ENCODE measurements at regions not wholly inside any gene's neighbourhood (a gene's known extent, or its start where the extent isn't known, plus 50 kb on each side); places are given as distances from the start of the nearest gene placed in this dataset.

DNA sequence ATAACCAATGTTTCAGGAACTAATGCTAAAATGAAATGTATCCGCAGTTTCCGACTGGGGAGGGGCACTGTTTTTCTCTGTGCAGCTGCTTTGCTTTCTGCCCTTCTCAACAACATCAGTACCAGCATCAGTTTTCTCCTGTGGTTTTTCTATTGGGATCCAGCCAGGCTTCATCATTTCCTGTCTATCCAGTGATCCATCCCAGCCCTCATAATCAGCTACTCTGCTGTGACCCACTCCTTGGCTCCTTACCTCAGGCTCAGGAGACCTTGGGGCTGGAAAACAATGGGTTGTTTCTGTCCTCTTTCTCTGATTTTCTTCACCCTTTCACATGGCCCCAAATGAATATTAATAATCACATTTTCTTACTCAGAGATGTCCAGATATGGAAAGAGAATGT is 222.2 kb upstream of the DKK2 start:
- no peaks in the 10 kb centered on the region for H3F3A ChIP-seq (ENCODE audit: insufficient read depth)
- H2AFZ ChIP-seq (ENCODE audit: low read depth, low read length, severe bottlenecking), result no peak overlapping the region
- H3K27ac ChIP-seq (ENCODE audit: low read depth, low read length), result no peak overlapping the region
- TF ChIP-seq, protein P1, sequence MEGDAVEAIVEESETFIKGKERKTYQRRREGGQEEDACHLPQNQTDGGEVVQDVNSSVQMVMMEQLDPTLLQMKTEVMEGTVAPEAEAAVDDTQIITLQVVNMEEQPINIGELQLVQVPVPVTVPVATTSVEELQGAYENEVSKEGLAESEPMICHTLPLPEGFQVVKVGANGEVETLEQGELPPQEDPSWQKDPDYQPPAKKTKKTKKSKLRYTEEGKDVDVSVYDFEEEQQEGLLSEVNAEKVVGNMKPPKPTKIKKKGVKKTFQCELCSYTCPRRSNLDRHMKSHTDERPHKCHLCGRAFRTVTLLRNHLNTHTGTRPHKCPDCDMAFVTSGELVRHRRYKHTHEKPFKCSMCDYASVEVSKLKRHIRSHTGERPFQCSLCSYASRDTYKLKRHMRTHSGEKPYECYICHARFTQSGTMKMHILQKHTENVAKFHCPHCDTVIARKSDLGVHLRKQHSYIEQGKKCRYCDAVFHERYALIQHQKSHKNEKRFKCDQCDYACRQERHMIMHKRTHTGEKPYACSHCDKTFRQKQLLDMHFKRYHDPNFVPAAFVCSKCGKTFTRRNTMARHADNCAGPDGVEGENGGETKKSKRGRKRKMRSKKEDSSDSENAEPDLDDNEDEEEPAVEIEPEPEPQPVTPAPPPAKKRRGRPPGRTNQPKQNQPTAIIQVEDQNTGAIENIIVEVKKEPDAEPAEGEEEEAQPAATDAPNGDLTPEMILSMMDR (IDR thresholded peaks at IDR 0.05; ENCODE audit: insufficient read depth, low read length, poor library complexity, severe bottlenecking), result no peak
- TF ChIP-seq EZH2phosphoT487 (conservative IDR thresholded peaks at IDR 0.05; ENCODE audit: low read length), result no peak
- no peaks in the 10 kb centered on the region for H4K20me1 ChIP-seq (ENCODE audit: low read depth, low read length)
- H3K9me2 ChIP-seq (replicated peaks; ENCODE audit: insufficient read depth, low read length), result no peaks in the 10 kb centered on the region
- no peak overlapping the region for H3K4me2 ChIP-seq (ENCODE audit: low read depth, low read length, poor library complexity, severe bottlenecking)
- no peaks in the 10 kb centered on the region for H3K9me3 ChIP-seq (ENCODE audit: insufficient read depth, low read length)
- no peaks in the 10 kb centered on the region for H3K36me3 ChIP-seq (ENCODE audit: low read length)
- no peaks in the 10 kb centered on the region for H3K79me2 ChIP-seq (ENCODE audit: insufficient read depth, low read length)
- no peaks in the 10 kb centered on the region for H3K27me3 ChIP-seq (ENCODE audit: low read length)
- H3K4me3 ChIP-seq (ENCODE audit: insufficient read depth, low read length, poor library complexity, severe bottlenecking), result no peak overlapping the region
- H3K9ac ChIP-seq (ENCODE audit: low read length), result no peak overlapping the region

GRCh38 chr4:107255596-107255995 is 219.5 kb upstream of the DKK2 start:
- H4K20me1 ChIP-seq (ENCODE audit: low read depth, low read length), result no peaks in the 10 kb centered on the region
- no peak overlapping the region for H3K4me2 ChIP-seq (ENCODE audit: low read depth, low read length, poor library complexity, severe bottlenecking)
- no peak overlapping the region for H2AFZ ChIP-seq (ENCODE audit: low read depth, low read length, severe bottlenecking)
- H3K9ac ChIP-seq (ENCODE audit: low read length), result no peak overlapping the region
- H3K27ac ChIP-seq (ENCODE audit: low read depth, low read length), result no peak overlapping the region
- no peaks in the 10 kb centered on the region for H3K27me3 ChIP-seq (ENCODE audit: low read length)
- H3K9me3 ChIP-seq (ENCODE audit: insufficient read depth, low read length), result no peaks in the 10 kb centered on the region
- H3K79me2 ChIP-seq (ENCODE audit: insufficient read depth, low read length), result no peaks in the 10 kb centered on the region
- no peaks in the 10 kb centered on the region for H3K36me3 ChIP-seq (ENCODE audit: low read length)
- TF ChIP-seq, protein P1 (IDR thresholded peaks at IDR 0.05; ENCODE audit: insufficient read depth, low read length, poor library complexity, severe bottlenecking), result no peak
- no peaks in the 10 kb centered on the region for H3F3A ChIP-seq (ENCODE audit: insufficient read depth)
- no peak overlapping the region for H3K4me3 ChIP-seq (ENCODE audit: insufficient read depth, low read length, poor library complexity, severe bottlenecking)
- H3K9me2 ChIP-seq (replicated peaks; ENCODE audit: insufficient read depth, low read length), result no peaks in the 10 kb centered on the region

DNA sequence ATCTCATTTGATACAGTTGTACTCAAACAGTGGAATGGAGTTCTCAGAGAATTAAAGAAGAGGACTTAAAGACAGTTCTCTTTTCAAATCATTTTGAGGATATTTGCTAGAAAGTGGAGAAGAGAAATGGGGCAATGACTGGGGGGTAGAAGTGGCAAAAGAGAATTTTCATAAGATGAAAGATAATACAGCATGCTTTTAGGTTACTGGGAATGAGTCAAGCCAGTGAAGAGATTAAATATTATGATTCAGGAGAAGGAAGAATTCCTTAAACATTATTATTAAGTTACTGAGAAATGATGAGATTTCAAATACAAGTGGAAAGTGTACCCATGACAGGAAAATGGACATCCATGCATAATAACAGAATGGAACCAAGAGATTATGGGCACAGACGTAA is 219.0 kb upstream of the DKK2 start:
- Histone ChIP-seq H4K20me1 (ENCODE audit: low read depth, low read length) (no peaks in the 10 kb centered on the region), H3K9me2 (replicated peaks; ENCODE audit: insufficient read depth, low read length) (no peaks in the 10 kb centered on the region), H3K9me3 (ENCODE audit: insufficient read depth, low read length) (no peaks in the 10 kb centered on the region), H3K4me3 (ENCODE audit: insufficient read depth, low read length, poor library complexity, severe bottlenecking) (no peak overlapping the region), H3K79me2 (ENCODE audit: insufficient read depth, low read length) (no peaks in the 10 kb centered on the region), H3K4me2 (ENCODE audit: low read depth, low read length, poor library complexity, severe bottlenecking) (no peak overlapping the region), H3K36me3 (ENCODE audit: low read length) (no peaks in the 10 kb centered on the region), H3F3A (ENCODE audit: insufficient read depth) (no peaks in the 10 kb centered on the region), H3K9ac (ENCODE audit: low read length) (no peak overlapping the region), H3K27me3 (ENCODE audit: low read length) (no peaks in the 10 kb centered on the region), H3K27ac (ENCODE audit: low read depth, low read length) (no peak overlapping the region), H2AFZ (ENCODE audit: low read depth, low read length, severe bottlenecking) (no peak overlapping the region)
- no peak for TF ChIP-seq EZH2phosphoT487 (conservative IDR thresholded peaks at IDR 0.05; ENCODE audit: low read length)
- TF ChIP-seq, protein P1 (IDR thresholded peaks at IDR 0.05; ENCODE audit: insufficient read depth, low read length, poor library complexity, severe bottlenecking), result no peak

Measured in SU-DHL-6 (cell line).